ENCODE measurements at regions not wholly inside any gene's neighbourhood (a gene's known extent, or its start where the extent isn't known, plus 50 kb on each side); places are given as distances from the start of the nearest gene placed in this dataset.

DNA sequence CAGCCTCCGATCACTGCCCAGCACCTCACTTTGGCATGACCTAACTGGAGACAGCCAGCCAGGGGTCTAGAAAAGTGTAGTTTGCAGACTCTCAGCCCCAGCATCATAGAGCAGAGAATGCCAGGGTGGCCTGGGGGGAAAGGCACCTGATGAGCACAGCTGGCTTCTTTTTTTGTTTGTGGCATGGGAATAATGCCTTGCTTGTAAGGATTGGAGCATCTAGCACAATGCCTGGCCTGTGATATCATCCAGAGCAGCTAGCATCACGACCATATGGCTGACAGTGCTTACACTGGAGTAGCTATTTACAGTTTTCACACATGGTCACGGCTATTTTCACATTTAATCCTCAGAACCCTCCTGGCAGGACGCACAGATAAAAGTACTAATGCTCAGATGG is 594.8 kb upstream of the B3GAT1 start:
- Histone ChIP-seq H2BK12ac (ENCODE audit: insufficient read length, low read depth, low read length) (no peak overlapping the region), H3K9ac (ENCODE audit: extremely low read depth, insufficient read length, low read length) (no peak overlapping the region), H3K14ac (ENCODE audit: insufficient read depth, low read length) (no peak overlapping the region), H3K23me2 (ENCODE audit: insufficient read length, low read depth, low read length, poor library complexity, severe bottlenecking) (no peaks in the 10 kb centered on the region), H2BK120ac (ENCODE audit: low read depth, low read length, poor library complexity, severe bottlenecking) (no peak overlapping the region), H3K27ac (ENCODE audit: insufficient read length, low read depth, low read length) (no peak overlapping the region), H2BK20ac (ENCODE audit: low read depth, low read length, poor library complexity, severe bottlenecking) (no peak overlapping the region), H3K79me1 (ENCODE audit: insufficient read depth, low read depth, low read length, poor library complexity, severe bottlenecking) (no peaks in the 10 kb centered on the region), H3K4ac (ENCODE audit: low read depth, low read length) (no peak overlapping the region), H2BK15ac (ENCODE audit: low read depth, low read length) (no peak overlapping the region), H4K91ac (ENCODE audit: insufficient read length, low read depth, low read length) (no peak overlapping the region), H3K4me2 (ENCODE audit: insufficient read depth, insufficient read length, low read length) (no peak overlapping the region), H3K56ac (ENCODE audit: insufficient read length, low read depth, low read length) (no peak overlapping the region), H3K23ac (ENCODE audit: insufficient read length, low read depth, low read length) (no peak overlapping the region), H4K20me1 (ENCODE audit: control insufficient read depth, insufficient read depth, insufficient read length) (no peaks in the 10 kb centered on the region), H3K9me3 (ENCODE audit: control insufficient read depth, low read depth, low read length) (no peaks in the 10 kb centered on the region), H3K27me3 (ENCODE audit: insufficient read depth, low read length) (no peaks in the 10 kb centered on the region), H2BK5ac (ENCODE audit: insufficient read length, low read length) (no peak overlapping the region), H3K18ac (ENCODE audit: insufficient read length, low read depth, low read length) (no peak overlapping the region), H4K8ac (replicated peaks; ENCODE audit: insufficient read length, low read depth, low read length) (no peak overlapping the region), H2AK5ac (ENCODE audit: insufficient read length, low read length) (no peak overlapping the region), H4K5ac (ENCODE audit: insufficient read length, low read depth, low read length) (no peak overlapping the region), H3K4me1 (ENCODE audit: insufficient read depth, low read length) (no peaks in the 10 kb centered on the region; the same call in 1 of the 2 replicates), H3T11ph (ENCODE audit: low read length) (no peak overlapping the region), H3K79me2 (ENCODE audit: insufficient read depth, low read length) (no peaks in the 10 kb centered on the region), H2AFZ (ENCODE audit: low read length) (no peak overlapping the region)
- H3K9me3 Mint-ChIP-seq, result peaks cover 5 to 6% of the 10 kb centered on the region in 2 experiments
- H3K27me3 Mint-ChIP-seq (ENCODE audit: low read depth), result no peaks in the 10 kb centered on the region; the same call in 1 of the 2 replicates
- 0 out of 7 replicates have a peak overlapping the region, but pooled peaks of 1 of the 3 experiments have one; percentile 23 for H3K27ac Mint-ChIP-seq
- TF ChIP-seq, protein P1, sequence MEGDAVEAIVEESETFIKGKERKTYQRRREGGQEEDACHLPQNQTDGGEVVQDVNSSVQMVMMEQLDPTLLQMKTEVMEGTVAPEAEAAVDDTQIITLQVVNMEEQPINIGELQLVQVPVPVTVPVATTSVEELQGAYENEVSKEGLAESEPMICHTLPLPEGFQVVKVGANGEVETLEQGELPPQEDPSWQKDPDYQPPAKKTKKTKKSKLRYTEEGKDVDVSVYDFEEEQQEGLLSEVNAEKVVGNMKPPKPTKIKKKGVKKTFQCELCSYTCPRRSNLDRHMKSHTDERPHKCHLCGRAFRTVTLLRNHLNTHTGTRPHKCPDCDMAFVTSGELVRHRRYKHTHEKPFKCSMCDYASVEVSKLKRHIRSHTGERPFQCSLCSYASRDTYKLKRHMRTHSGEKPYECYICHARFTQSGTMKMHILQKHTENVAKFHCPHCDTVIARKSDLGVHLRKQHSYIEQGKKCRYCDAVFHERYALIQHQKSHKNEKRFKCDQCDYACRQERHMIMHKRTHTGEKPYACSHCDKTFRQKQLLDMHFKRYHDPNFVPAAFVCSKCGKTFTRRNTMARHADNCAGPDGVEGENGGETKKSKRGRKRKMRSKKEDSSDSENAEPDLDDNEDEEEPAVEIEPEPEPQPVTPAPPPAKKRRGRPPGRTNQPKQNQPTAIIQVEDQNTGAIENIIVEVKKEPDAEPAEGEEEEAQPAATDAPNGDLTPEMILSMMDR (conservative IDR thresholded peaks at IDR 0.05), result no peak
- H3K36me3 Mint-ChIP-seq (ENCODE audit: insufficient read depth in 1 of 3, low read depth in 3 of 3), result peaks cover 0 to 2% (median 1%) of the 10 kb centered on the region in 3 experiments; a peak in 2 of 7 replicates
- no peak for DNase-seq
- no peak overlapping the region for H3K4me3 Mint-ChIP-seq
- peaks cover 34 to 38% of the 10 kb centered on the region in 2 experiments for H3K4me1 Mint-ChIP-seq
- no CpG with 5 or more reads among the region's 4 CpGs for WGBS (ENCODE audit: extremely low coverage, insufficient read length, low lambda C conversion rate)
